ENCODE measurements at regions not wholly inside any gene's neighbourhood (a gene's known extent, or its start where the extent isn't known, plus 50 kb on each side); places are given as distances from the start of the nearest gene placed in this dataset.

DNA sequence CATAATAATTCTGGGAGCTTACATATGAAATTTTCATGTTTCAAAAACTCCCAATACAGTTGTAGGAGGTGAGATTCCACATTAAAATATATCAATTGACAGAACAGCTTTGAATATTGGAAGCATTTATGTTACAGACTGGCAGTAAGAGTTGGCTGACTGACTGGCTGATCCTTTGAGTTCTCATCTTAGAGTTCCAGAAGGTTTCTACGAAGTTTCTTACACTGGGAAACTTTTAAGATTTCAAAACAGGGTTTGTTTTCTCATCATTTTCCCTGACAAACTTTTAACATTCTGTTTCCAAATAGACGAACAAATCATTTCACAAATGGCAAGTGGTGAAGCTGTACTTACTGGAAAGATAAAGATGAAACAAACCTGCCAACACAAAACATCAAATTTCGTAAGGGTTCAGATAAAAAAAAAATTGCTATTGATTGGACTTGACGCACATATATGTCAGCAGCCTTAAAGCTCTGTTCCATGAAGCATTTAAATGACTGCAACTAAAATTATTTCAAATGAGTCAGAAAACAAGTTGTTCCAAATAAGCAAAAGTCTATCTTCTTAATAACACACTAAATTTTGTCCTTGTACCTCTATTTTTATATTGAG is 243.5 kb downstream of the SUCLA2 start:
- no peak overlapping the region for H3K27ac ChIP-seq
- TF ChIP-seq, protein P1, sequence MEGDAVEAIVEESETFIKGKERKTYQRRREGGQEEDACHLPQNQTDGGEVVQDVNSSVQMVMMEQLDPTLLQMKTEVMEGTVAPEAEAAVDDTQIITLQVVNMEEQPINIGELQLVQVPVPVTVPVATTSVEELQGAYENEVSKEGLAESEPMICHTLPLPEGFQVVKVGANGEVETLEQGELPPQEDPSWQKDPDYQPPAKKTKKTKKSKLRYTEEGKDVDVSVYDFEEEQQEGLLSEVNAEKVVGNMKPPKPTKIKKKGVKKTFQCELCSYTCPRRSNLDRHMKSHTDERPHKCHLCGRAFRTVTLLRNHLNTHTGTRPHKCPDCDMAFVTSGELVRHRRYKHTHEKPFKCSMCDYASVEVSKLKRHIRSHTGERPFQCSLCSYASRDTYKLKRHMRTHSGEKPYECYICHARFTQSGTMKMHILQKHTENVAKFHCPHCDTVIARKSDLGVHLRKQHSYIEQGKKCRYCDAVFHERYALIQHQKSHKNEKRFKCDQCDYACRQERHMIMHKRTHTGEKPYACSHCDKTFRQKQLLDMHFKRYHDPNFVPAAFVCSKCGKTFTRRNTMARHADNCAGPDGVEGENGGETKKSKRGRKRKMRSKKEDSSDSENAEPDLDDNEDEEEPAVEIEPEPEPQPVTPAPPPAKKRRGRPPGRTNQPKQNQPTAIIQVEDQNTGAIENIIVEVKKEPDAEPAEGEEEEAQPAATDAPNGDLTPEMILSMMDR (conservative IDR thresholded peaks at IDR 0.05): no peak

DNA sequence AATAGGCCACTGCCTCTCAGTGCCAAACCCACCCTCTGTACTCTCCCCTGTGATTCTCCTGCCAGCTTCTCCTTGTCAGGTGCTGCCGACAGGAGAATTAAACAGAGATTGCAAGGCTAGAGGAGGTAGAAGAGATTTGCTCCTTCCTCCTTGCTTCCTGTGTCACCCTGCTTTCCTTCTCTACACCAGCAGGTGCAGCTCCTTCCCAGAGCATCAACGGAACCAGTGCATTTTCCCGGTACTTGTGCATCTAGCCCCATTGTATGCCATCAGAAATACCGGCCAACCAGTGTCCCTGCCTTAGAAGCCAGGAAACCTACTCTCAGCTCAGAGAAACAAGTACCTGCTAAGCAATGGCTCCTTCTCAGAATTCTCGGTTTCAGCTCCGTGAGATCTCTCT is 253.2 kb downstream of the SUCLA2 start:
- H3K27ac ChIP-seq: no peak overlapping the region
- TF ChIP-seq, protein P1 (conservative IDR thresholded peaks at IDR 0.05): no peak

DNA sequence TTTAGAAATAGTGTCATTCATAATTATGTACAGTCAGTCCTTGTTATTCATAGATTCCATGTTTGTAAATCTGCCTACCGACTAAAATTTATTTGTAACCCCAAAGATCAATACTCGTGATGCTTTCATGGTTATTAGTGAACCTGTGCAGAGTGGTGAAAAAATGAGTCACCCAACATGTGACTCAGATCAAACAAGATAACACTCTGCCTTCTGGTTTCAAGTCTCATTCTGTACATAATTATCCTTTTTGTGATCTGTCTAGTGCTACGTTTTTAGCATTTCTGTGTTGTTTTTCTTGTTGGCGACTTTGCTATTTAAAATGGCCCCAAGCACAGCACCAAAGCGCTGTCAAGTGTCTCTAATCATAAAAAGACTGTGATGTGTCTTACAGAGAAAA is 274.7 kb downstream of the SUCLA2 start:
- TF ChIP-seq, protein P1 (conservative IDR thresholded peaks at IDR 0.05): no peak
- no peak overlapping the region for H3K27ac ChIP-seq

DNA sequence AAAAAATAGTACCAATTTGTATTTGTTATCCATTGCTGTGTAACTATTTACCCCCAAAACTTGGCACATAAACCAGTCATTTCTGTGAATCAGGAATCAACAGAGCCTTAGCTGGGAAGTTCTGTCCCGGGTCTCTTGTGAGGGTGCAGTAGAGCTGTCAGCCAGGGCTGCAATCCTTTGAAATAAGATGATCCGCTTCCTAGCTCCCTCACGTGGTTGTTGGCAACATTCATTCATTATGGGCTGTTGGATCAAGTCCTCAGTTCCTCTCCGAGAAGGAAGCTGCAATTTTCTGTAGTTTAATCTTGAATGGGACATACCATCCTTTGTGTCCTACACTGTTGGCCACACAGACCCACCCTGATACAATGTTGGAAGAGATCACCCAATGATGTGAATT is 277.2 kb downstream of the SUCLA2 start:
- H3K27ac ChIP-seq: no peak overlapping the region
- TF ChIP-seq, protein P1 (conservative IDR thresholded peaks at IDR 0.05): no peak

DNA sequence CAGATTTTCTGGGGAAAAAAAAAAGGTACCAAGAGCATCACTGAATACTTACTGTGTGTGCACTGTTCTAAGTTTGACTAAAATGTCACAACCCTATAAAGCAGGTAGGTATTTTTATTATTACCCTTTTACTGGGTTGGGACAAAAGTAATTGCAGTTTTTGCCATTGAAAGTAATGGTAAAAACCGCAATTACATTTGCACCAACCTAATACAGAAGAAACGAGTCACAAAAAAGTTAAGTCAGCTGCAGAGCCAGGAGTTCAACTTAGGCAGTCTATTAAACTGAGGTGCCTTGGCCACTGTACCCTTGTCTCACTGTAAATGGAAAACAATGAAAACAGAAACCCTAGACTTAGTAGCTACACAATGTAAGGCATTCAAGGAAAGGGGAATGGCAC is 281.9 kb downstream of the SUCLA2 start:
- H3K27ac ChIP-seq: no peak overlapping the region
- TF ChIP-seq, protein P1 (conservative IDR thresholded peaks at IDR 0.05): no peak

DNA sequence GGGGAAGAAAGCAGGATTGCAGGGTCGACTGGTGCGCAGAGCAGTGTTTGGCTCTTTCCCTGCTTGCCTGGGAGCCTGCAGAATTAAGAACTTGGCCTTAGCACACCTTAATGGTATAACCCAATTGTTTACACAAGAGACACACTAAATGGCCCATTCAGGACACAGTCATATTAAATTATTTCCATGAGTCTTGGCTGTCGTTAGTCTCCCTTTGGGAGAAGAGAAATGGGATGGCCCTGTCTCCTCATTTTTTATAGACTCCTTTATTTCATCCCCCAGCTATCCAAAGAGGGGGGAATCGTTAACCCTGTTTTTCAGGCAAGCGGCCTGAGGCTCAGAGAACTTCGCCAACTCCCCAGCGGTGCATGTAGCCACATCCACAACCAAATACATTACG is 282.5 kb downstream of the SUCLA2 start:
- TF ChIP-seq, protein P1 (conservative IDR thresholded peaks at IDR 0.05): no peak

DNA sequence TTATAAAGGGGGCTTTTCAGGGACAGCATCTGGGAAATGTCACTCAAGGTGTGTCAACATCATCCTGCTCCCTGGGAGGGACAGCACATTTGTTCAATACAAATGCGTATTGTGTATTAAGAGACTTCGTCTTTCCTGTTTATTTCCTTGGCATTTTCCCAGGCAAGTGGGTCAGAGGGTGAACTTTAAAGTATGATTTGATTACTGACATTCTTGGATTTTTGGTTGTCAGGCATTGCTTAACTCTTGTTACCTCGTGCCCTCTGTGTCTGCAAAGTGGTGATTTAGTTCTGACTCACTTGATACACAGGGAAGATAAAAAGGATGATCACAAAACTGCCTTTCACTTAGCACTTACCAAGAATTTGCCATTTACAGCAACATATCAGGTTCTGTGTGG is 292.7 kb downstream of the SUCLA2 start:
- TF ChIP-seq, protein P1 (conservative IDR thresholded peaks at IDR 0.05): no peak
- no peak overlapping the region for H3K27ac ChIP-seq

More for the DNA sequence above, 282.5 kb downstream of the SUCLA2 start:
- H3K27ac ChIP-seq: no peak overlapping the region
